Neural cell (in vitro differentiated cells): ENCODE measurements at regions not wholly inside any gene's neighbourhood (a gene's known extent, or its start where the extent isn't known, plus 50 kb on each side); places are given as distances from the start of the nearest gene placed in this dataset.

Experiments used
- H2AFZ ChIP-seq: fragments of 200-600, 300-800 bp; sonication (generic), shearing (Covaris generic); 2 replicates; pipeline ENCODE4 v1.6.0; 2014; ENCODE audit warnings: low read depth, mild to moderate bottlenecking, antibody characterized with exemption, low read length, moderate library complexity
- H3F3A ChIP-seq: fragments of 200-600 bp; shearing (Covaris generic); 2 replicates; pipeline ENCODE4 v1.6.1; 2016; ENCODE audit warnings: mild to moderate bottlenecking, moderate library complexity, mixed read lengths, antibody characterized with exemption, low read length; ENCODE audit not compliant: insufficient read depth, poor library complexity, severe bottlenecking
- H3K27ac ChIP-seq: fragments of 200-600, 300-800 bp; sonication (generic), shearing (Covaris generic); 2 replicates; pipeline ENCODE4 v1.5.1; 2014; ENCODE audit warnings: mild to moderate bottlenecking, low read length, moderate library complexity
- H3K27me3 ChIP-seq: fragments of 300-800, 200-600 bp; sonication (generic), shearing (Covaris generic); 2 replicates; pipeline ENCODE4 v1.6.0; 2014; ENCODE audit warnings: mild to moderate bottlenecking, low read depth, low read length, moderate library complexity; ENCODE audit not compliant: insufficient read depth
- H3K36me3 ChIP-seq: fragments of 300-800, 200-600 bp; sonication (generic), shearing (Covaris generic); 2 replicates; pipeline ENCODE4 v1.5.1; 2014; ENCODE audit warnings: mild to moderate bottlenecking, antibody characterized with exemption, low read length, moderate library complexity; ENCODE audit not compliant: insufficient read depth
- H3K4me2 ChIP-seq: fragments of 300-800, 200-600 bp; sonication (generic), shearing (Covaris generic); 2 replicates; pipeline ENCODE4 v1.6.0; 2014; ENCODE audit warnings: mild to moderate bottlenecking, low read length
- H3K4me3 ChIP-seq: fragments of 300-800, 200-600 bp; sonication (generic), shearing (Covaris generic); 2 replicates; pipeline ENCODE4 v1.5.1; 2014; ENCODE audit warnings: mild to moderate bottlenecking, low read length, moderate library complexity
- H3K79me2 ChIP-seq: fragments of 200-600 bp; shearing (Covaris generic); replicated peaks from 2 replicates; pipeline ENCODE4 v1.6.0; 2014; ENCODE audit warnings: mild to moderate bottlenecking, low read length, moderate library complexity; ENCODE audit not compliant: insufficient read depth
- H3K9ac ChIP-seq: fragments of 300-800, 200-600 bp; sonication (generic), shearing (Covaris generic); 2 replicates; pipeline ENCODE4 v1.6.1; 2016; ENCODE audit warnings: mild to moderate bottlenecking, low read length, mixed read lengths
- H3K9me2 ChIP-seq: fragments of 200-600 bp; shearing (Covaris generic); 2 replicates; pipeline ENCODE4 v1.6.1; 2016; ENCODE audit warnings: mild to moderate bottlenecking, low read length, mixed read lengths; ENCODE audit not compliant: insufficient read depth
- H3K9me3 ChIP-seq: fragments of 200-600, 300-800 bp; sonication (generic), shearing (Covaris generic); 2 replicates; pipeline ENCODE4 v1.6.1; 2016; ENCODE audit warnings: mild to moderate bottlenecking, mixed run types, low read length, moderate library complexity, mixed read lengths
- H4K20me1 ChIP-seq: fragments of 200-600 bp; shearing (Covaris generic); 2 replicates; pipeline ENCODE4 v1.6.1; 2016; ENCODE audit warnings: mild to moderate bottlenecking, mixed run types; ENCODE audit not compliant: insufficient read depth
- EP300 ChIP-seq: fragments of 450-650 bp; conservative IDR thresholded peaks from 2 replicates; pipeline ENCODE4 v1.6.1; 2014; ENCODE audit warnings: antibody characterized with exemption, mild to moderate bottlenecking, moderate library complexity; ENCODE audit not compliant: poor library complexity, severe bottlenecking
- EZH2 ChIP-seq: fragments of 200-600, 300-800 bp; shearing (Covaris generic), sonication (generic); IDR thresholded peaks from 2 replicates; pipeline ENCODE4 v1.6.1; 2014; ENCODE audit warnings: antibody characterized with exemption, low read length, borderline replicate concordance, mild to moderate bottlenecking; ENCODE audit not compliant: insufficient read depth, poor library complexity, severe bottlenecking
- MXI1 ChIP-seq: fragments of 450-650 bp; conservative IDR thresholded peaks from 2 replicates; pipeline ENCODE4 v1.6.1; 2014; ENCODE audit warnings: antibody characterized with exemption, mild to moderate bottlenecking; ENCODE audit not compliant: poor library complexity, severe bottlenecking
- POLR2AphosphoS5 ChIP-seq: IDR thresholded peaks from 2 replicates; pipeline ENCODE4 v1.6.1; 2012
- RAD21 ChIP-seq: fragments of 450-650 bp; conservative IDR thresholded peaks from 2 replicates; pipeline ENCODE4 v1.6.1; 2014; ENCODE audit warnings: antibody characterized with exemption, mild to moderate bottlenecking, moderate library complexity
- SMC3 ChIP-seq: fragments of 450-650 bp; conservative IDR thresholded peaks from 2 replicates; pipeline ENCODE4 v1.6.1; 2014; ENCODE audit warnings: antibody characterized with exemption, mild to moderate bottlenecking, moderate library complexity; ENCODE audit not compliant: poor library complexity
- TAF1 ChIP-seq: IDR thresholded peaks from 2 replicates; pipeline ENCODE4 v1.6.1; 2012; ENCODE audit warnings: low read depth
- TF ChIP-seq, protein P1 (sequence below): fragments of 450-650 bp; IDR thresholded peaks from 2 replicates; pipeline ENCODE4 v1.5.1; 2014; ENCODE audit warnings: antibody characterized with exemption, mild to moderate bottlenecking, moderate library complexity; ENCODE audit not compliant: poor library complexity, severe bottlenecking
- TF ChIP-seq, protein P2 (sequence below): IDR thresholded peaks from 2 replicates; pipeline ENCODE4 v1.6.1; 2012; ENCODE audit warnings: borderline replicate concordance

DNA sequence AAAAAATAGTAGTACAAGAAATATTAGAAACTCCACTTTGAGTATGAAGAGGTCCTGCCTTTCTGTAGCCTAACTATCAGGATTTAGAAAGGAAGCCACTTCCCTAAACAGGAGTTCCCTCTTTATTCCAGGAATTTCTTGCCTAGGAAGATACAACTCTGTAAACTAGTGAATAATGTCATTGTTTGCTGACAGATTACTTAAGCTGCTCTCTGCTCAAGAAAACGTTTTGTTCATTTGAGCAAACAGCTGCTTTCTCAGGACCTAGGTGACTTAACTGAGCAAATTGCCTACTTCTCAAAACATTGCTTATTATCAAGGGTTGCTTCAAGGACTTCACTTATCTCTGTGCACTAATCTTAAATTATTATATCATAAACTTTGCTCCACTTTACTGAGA is 1419.4 kb upstream of the SLC10A2 start:
- no peaks in the 10 kb centered on the region for H3K9me3 ChIP-seq
- H3K27me3 ChIP-seq: no peaks in the 10 kb centered on the region
- no peak overlapping the region for H3K9ac ChIP-seq
- no peak overlapping the region for H3K4me2 ChIP-seq
- H4K20me1 ChIP-seq: no peaks in the 10 kb centered on the region
- no peaks in the 10 kb centered on the region for H3K36me3 ChIP-seq
- TF ChIP-seq MXI1: no peak
- no peak for TF ChIP-seq RAD21
- TF ChIP-seq, protein P1, sequence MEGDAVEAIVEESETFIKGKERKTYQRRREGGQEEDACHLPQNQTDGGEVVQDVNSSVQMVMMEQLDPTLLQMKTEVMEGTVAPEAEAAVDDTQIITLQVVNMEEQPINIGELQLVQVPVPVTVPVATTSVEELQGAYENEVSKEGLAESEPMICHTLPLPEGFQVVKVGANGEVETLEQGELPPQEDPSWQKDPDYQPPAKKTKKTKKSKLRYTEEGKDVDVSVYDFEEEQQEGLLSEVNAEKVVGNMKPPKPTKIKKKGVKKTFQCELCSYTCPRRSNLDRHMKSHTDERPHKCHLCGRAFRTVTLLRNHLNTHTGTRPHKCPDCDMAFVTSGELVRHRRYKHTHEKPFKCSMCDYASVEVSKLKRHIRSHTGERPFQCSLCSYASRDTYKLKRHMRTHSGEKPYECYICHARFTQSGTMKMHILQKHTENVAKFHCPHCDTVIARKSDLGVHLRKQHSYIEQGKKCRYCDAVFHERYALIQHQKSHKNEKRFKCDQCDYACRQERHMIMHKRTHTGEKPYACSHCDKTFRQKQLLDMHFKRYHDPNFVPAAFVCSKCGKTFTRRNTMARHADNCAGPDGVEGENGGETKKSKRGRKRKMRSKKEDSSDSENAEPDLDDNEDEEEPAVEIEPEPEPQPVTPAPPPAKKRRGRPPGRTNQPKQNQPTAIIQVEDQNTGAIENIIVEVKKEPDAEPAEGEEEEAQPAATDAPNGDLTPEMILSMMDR: no peak
- TF ChIP-seq POLR2AphosphoS5: no peak
- TF ChIP-seq, protein P2, sequence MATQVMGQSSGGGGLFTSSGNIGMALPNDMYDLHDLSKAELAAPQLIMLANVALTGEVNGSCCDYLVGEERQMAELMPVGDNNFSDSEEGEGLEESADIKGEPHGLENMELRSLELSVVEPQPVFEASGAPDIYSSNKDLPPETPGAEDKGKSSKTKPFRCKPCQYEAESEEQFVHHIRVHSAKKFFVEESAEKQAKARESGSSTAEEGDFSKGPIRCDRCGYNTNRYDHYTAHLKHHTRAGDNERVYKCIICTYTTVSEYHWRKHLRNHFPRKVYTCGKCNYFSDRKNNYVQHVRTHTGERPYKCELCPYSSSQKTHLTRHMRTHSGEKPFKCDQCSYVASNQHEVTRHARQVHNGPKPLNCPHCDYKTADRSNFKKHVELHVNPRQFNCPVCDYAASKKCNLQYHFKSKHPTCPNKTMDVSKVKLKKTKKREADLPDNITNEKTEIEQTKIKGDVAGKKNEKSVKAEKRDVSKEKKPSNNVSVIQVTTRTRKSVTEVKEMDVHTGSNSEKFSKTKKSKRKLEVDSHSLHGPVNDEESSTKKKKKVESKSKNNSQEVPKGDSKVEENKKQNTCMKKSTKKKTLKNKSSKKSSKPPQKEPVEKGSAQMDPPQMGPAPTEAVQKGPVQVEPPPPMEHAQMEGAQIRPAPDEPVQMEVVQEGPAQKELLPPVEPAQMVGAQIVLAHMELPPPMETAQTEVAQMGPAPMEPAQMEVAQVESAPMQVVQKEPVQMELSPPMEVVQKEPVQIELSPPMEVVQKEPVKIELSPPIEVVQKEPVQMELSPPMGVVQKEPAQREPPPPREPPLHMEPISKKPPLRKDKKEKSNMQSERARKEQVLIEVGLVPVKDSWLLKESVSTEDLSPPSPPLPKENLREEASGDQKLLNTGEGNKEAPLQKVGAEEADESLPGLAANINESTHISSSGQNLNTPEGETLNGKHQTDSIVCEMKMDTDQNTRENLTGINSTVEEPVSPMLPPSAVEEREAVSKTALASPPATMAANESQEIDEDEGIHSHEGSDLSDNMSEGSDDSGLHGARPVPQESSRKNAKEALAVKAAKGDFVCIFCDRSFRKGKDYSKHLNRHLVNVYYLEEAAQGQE: no peak
- TF ChIP-seq EZH2: no peak
- no peak for TF ChIP-seq SMC3
- TF ChIP-seq TAF1: no peak
- no peak for TF ChIP-seq EP300
- no peak overlapping the region for H3K27ac ChIP-seq
- H2AFZ ChIP-seq: no peak overlapping the region
- H3K4me3 ChIP-seq: no peak overlapping the region
- no peaks in the 10 kb centered on the region for H3F3A ChIP-seq
- H3K79me2 ChIP-seq: no peaks in the 10 kb centered on the region
- H3K9me2 ChIP-seq: no peaks in the 10 kb centered on the region

- H3F3A ChIP-seq: no peaks in the 10 kb centered on the region
- TF ChIP-seq, protein P2: no peak
- TF ChIP-seq EP300: no peak
- no peak for TF ChIP-seq RAD21
- TF ChIP-seq TAF1: no peak
- no peaks in the 10 kb centered on the region for H3K9me3 ChIP-seq
- H3K27me3 ChIP-seq: no peaks in the 10 kb centered on the region
- H3K9me2 ChIP-seq: no peaks in the 10 kb centered on the region
- H3K79me2 ChIP-seq: no peaks in the 10 kb centered on the region
- no peaks in the 10 kb centered on the region for H4K20me1 ChIP-seq
- no peaks in the 10 kb centered on the region for H3K36me3 ChIP-seq
- H3K4me3 ChIP-seq: no peak overlapping the region
- no peak overlapping the region for H3K9ac ChIP-seq
- no peak overlapping the region for H2AFZ ChIP-seq
- no peak overlapping the region for H3K4me2 ChIP-seq
- H3K27ac ChIP-seq: no peak overlapping the region
These were observed 1417.4 kb upstream of the SLC10A2 start for GRCh38 chr13:104483631-104484030.
